HEK293T (cell line): ENCODE measurements at regions not wholly inside any gene's neighbourhood (a gene's known extent, or its start where the extent isn't known, plus 50 kb on each side); places are given as distances from the start of the nearest gene placed in this dataset.

Experiments used
- ELF4 ChIP-seq: fragments of 450-650 bp; IDR thresholded peaks from 2 replicates; pipeline ENCODE4 v1.6.1; 2017; ENCODE audit warnings: antibody characterized with exemption
- FOXA1 ChIP-seq: fragments of 450-650 bp; IDR thresholded peaks from 2 replicates; pipeline ENCODE4 v1.6.1; 2016; ENCODE audit warnings: mild to moderate bottlenecking
- FOXK2 ChIP-seq: fragments of 450-650 bp; IDR thresholded peaks from 2 replicates; pipeline ENCODE4 v1.6.1; 2016; ENCODE audit warnings: mild to moderate bottlenecking
- SP1 ChIP-seq: fragments of 450-650 bp; IDR thresholded peaks from 2 replicates; pipeline ENCODE4 v1.6.1; 2017
- TARDBP ChIP-seq: fragments of 450-650 bp; IDR thresholded peaks from 2 replicates; pipeline ENCODE4 v1.6.1; 2016

DNA sequence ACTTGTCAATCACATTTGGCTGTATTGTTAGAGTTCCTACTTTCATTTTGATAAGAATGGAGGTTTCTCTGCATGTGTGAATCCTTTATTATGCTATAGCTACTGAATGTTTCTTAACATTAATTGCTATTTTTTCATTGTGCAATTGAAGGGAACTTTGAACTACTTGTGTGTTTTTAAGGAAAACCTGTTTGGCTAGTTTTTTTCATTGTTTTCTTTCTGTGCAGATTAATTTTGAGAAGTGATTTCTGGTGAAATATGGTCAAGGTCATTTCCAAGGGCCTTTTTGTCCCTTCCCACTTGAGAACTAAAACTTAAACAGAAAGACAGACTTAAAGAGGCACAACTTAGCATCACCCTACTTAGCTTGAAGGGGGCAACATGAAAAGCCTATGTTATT lies 1309.2 kb upstream of the WWC1 start:
- TF ChIP-seq FOXA1 (no peak), FOXK2 (no peak), ELF4 (no peak), TARDBP (no peak), SP1 (no peak)
